AG04450 (cell line): ENCODE measurements at regions not wholly inside any gene's neighbourhood (a gene's known extent, or its start where the extent isn't known, plus 50 kb on each side); places are given as distances from the start of the nearest gene placed in this dataset.

Experiments
- CTCF ChIA-PET: fragments of 300-600, 350-600 bp; formaldehyde crosslinking; extraction: SDS; loops from one replicate; lab custom pipeline; 2022; ENCODE audit warnings: antibody characterized with exemption, inconsistent platforms; lab: Charles Lee
- POLR2A ChIA-PET: fragments of 350-600 bp; formaldehyde crosslinking; extraction: SDS; loops from one replicate; lab custom pipeline; 2021; ENCODE audit warnings: antibody characterized with exemption, inconsistent platforms; lab: Yijun Ruan, JAX
- DNase-seq: peaks from one replicate; pipeline ENCODE4 v3.0.0-alpha.2; 2011; ENCODE audit warnings: low read depth, low spot score
- H3K27ac ChIP-seq: one replicate; pipeline ENCODE4 v1.5.1; 2012; ENCODE audit warnings: low read depth, low read length, control low read depth
- H3K27me3 ChIP-seq: one replicate; pipeline ENCODE4 v1.6.0; 2012; ENCODE audit warnings: low read length; ENCODE audit not compliant: control insufficient read depth, insufficient read depth
- H3K4me3 ChIP-seq: 2 replicates; pipeline ENCODE4 v1.5.1; 2011; ENCODE audit warnings: mild to moderate bottlenecking, low read depth, low read length, control low read depth
- H3K9me3 ChIP-seq: 2 replicates; pipeline ENCODE4 v1.5.1; 2012; ENCODE audit warnings: low read length; ENCODE audit not compliant: control insufficient read depth, insufficient read depth
- CTCF ChIP-seq: IDR thresholded peaks from 2 replicates; pipeline ENCODE4 v1.5.1; 2011; ENCODE audit warnings: low read depth, low read length, control low read depth, inconsistent platforms

DNA sequence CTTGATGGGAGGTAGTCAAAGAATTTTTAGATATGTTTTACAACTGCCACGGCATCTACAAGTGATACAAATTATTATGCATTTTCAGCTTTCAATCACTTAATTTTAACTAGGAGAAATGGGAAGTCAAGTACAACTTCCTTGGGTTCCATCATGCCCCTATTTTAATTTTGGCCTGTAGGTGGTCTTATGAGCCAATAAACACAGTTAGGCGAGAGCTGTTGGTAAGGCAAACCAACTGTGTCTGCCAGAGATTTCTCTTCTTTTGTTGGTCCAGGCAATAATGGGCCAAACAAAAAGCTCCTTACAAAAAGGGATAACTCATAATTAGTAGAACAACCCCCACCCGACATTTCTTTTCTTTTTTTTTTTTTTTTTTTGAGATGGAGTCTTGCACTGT lies 63.3 kb upstream of the ARX start:
- CTCF ChIA-PET, result interaction anchor here (1.4 kb wide), 1 partner anchor 66 kb away, joined by 3 read pairs; no protein-coding TSS in a partner anchor
- Histone ChIP-seq H3K4me3 (no peak overlapping the region), H3K27ac (no peak overlapping the region), H3K27me3 (no peaks in the 10 kb centered on the region), H3K9me3 (no peaks in the 10 kb centered on the region)
- POLR2A ChIA-PET, result no interaction called here
- no peak for TF ChIP-seq CTCF
- DNase-seq, result no peak

DNA sequence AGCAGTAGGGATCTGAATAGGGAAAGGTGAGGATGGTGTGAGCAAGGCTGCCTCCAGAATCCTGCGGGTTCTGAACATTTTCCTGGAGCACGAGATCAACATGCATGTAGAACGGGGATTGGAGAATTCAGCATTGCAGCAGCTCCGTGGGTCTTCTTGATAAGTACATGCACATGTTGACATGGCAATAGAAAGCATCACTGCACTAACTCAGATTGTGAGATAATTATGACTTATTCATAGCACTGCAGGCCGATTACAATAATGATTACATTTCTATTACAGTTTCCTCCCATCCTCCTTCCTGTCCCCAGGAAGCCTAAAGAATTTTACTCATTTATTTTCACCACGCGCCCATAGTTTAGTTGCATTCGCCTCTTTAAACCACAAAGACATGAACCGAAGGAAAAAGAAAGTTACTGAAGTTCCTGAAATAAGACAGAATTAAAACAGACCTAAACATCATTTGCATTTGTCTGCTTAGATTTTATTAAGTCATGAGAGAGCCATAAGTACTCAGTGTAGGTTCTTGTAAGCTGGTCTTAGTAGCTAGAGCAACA lies 61.3 kb upstream of the ARX start:
- DNase-seq, result no peak
- TF ChIP-seq CTCF, result no peak
- ChIA-PET CTCF (no interaction called here), POLR2A (no interaction called here)
- Histone ChIP-seq H3K27ac (no peak overlapping the region), H3K4me3 (no peak overlapping the region), H3K27me3 (no peaks in the 10 kb centered on the region), H3K9me3 (no peaks in the 10 kb centered on the region)

DNA sequence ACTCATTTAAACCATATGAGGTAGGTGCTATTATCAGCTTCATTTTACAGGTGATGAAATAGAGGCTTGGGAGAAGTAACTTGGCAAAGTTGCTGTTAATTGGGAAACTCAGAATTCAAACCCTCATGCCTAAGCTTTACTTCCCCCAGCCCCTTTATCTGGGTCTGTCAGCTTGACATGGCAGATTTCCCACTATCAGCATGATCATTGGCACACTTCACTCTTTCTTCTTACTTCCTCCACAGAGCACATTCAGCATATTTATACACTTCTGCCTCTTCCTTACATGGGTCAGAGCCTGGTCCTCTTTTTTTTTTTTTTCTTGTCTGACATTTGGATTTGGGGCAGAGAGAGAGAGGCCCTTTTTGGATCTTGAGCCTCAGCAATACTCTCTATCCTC lies 56.5 kb upstream of the ARX start:
- H3K9me3 ChIP-seq, result no peaks in the 10 kb centered on the region
- H3K4me3 ChIP-seq, result no peak overlapping the region
- H3K27me3 ChIP-seq, result no peaks in the 10 kb centered on the region
- no peak overlapping the region for H3K27ac ChIP-seq
- CTCF ChIA-PET, result interaction anchor here (0.6 kb wide), 1 partner anchor 370 kb away, joined by 3 read pairs; no protein-coding TSS in a partner anchor
- no peak for TF ChIP-seq CTCF
- POLR2A ChIA-PET, result no interaction called here
- no peak for DNase-seq

GRCh38 chrX:25070038-25070437 lies 54.3 kb upstream of the ARX start:
- ChIA-PET CTCF (no interaction called here), POLR2A (no interaction called here)
- DNase-seq, result no peak
- Histone ChIP-seq H3K27ac (no peak overlapping the region), H3K9me3 (no peaks in the 10 kb centered on the region), H3K27me3 (no peaks in the 10 kb centered on the region), H3K4me3 (no peak overlapping the region)
- TF ChIP-seq CTCF, result no peak

- H3K27me3 ChIP-seq, result no peaks in the 10 kb centered on the region
- H3K9me3 ChIP-seq, result no peaks in the 10 kb centered on the region
- DNase-seq, result no peak
- CTCF ChIA-PET, result no interaction called here
- no peak overlapping the region for H3K4me3 ChIP-seq
- no peak overlapping the region for H3K27ac ChIP-seq
- POLR2A ChIA-PET, result no interaction called here
- no peak for TF ChIP-seq CTCF
These were observed 53.4 kb upstream of the ARX start for GRCh38 chrX:25069209-25069608.
